Liver (tissue), 8 donors: ENCODE measurements at regions not wholly inside any gene's neighbourhood (a gene's known extent, or its start where the extent isn't known, plus 50 kb on each side); places are given as distances from the start of the nearest gene placed in this dataset.

Experiments used
- DNase-seq: peaks from one replicate; pipeline ENCODE4 v3.0.0-alpha.2; 2017; ENCODE audit warnings: low spot score
- H3K27ac ChIP-seq, 2 donors: one replicate each; pipeline ENCODE4 v1.7.0; 2013; ENCODE audit warnings: inconsistent platforms in 2 of 2, low read length in 2 of 2, control low read depth in 1 of 2, low read depth in 1 of 2, mild to moderate bottlenecking in 1 of 2
- H3K27me3 ChIP-seq, 4 donors: one replicate each; pipeline versions ENCODE4 v1.6.1 to v1.7.0; 2013; ENCODE audit warnings: low read length in 3 of 4, inconsistent platforms in 1 of 4, mild to moderate bottlenecking in 1 of 4, moderate library complexity in 1 of 4; ENCODE audit not compliant: control insufficient read depth in 4 of 4, insufficient read depth in 4 of 4
- H3K36me3 ChIP-seq, 4 donors: one replicate each; pipeline versions ENCODE4 v1.6.1 to v1.7.0; 2013; ENCODE audit warnings: low read length in 3 of 4, mild to moderate bottlenecking in 3 of 4, low read depth in 1 of 4, moderate library complexity in 1 of 4; ENCODE audit not compliant: control insufficient read depth in 4 of 4, insufficient read depth in 3 of 4
- H3K4me1 ChIP-seq, 4 donors: one replicate each; pipeline versions ENCODE4 v1.6.1 to v1.7.0; 2013; ENCODE audit warnings: low read length in 3 of 4, mild to moderate bottlenecking in 3 of 4, moderate library complexity in 1 of 4; ENCODE audit not compliant: control insufficient read depth in 4 of 4, insufficient read depth in 4 of 4
- H3K4me3 ChIP-seq, 3 donors: one replicate each; pipeline versions ENCODE4 v1.6.1 to v1.7.0; 2013; ENCODE audit warnings: low read length in 3 of 3, control low read depth in 1 of 3, low read depth in 1 of 3, mild to moderate bottlenecking in 1 of 3
- H3K9ac ChIP-seq, 2 donors: one replicate each; pipeline ENCODE4 v1.7.0; 2013; ENCODE audit warnings: low read length in 2 of 2, mild to moderate bottlenecking in 2 of 2, moderate library complexity in 2 of 2, control low read depth in 1 of 2, low read depth in 1 of 2
- H3K9me3 ChIP-seq, 4 donors: one replicate each; pipeline versions ENCODE4 v1.6.1 to v1.7.0; 2013; ENCODE audit warnings: low read length in 3 of 4; ENCODE audit not compliant: control insufficient read depth in 4 of 4
- EGR1 ChIP-seq, 2 donors: IDR thresholded peaks; 2 replicates each; pipeline ENCODE4 v1.6.1; 2016 to 2018; ENCODE audit warnings: antibody characterized with exemption in 2 of 2, low read depth in 2 of 2
- FOXA1 ChIP-seq: IDR thresholded peaks from 2 replicates; pipeline ENCODE4 v1.6.1; 2016; ENCODE audit warnings: antibody characterized with exemption
- FOXA2 ChIP-seq: IDR thresholded peaks from 2 replicates; pipeline ENCODE4 v1.6.1; 2016; ENCODE audit warnings: antibody characterized with exemption
- GABPA ChIP-seq, 2 donors: IDR thresholded peaks in 1 of 2; conservative IDR thresholded peaks in 1 of 2; 2 replicates each; pipeline ENCODE4 v1.6.1; 2016; ENCODE audit warnings: antibody characterized with exemption in 2 of 2, mild to moderate bottlenecking in 1 of 2, moderate library complexity in 1 of 2
- HNF4A ChIP-seq, 2 donors: conservative IDR thresholded peaks; 2 replicates each; pipeline ENCODE4 v1.6.1; 2016; ENCODE audit warnings: antibody characterized with exemption in 2 of 2, mild to moderate bottlenecking in 2 of 2
- HNF4G ChIP-seq: IDR thresholded peaks from 2 replicates; pipeline ENCODE4 v1.6.1; 2016; ENCODE audit warnings: antibody characterized with exemption
- JUND ChIP-seq, 2 donors: IDR thresholded peaks; 2 replicates each; pipeline ENCODE4 v1.6.1; 2016; ENCODE audit warnings: antibody characterized with exemption in 2 of 2
- NR2F2 ChIP-seq: IDR thresholded peaks from 2 replicates; pipeline ENCODE4 v1.6.1; 2016; ENCODE audit warnings: antibody characterized with exemption
- RAD21 ChIP-seq, 2 donors: IDR thresholded peaks; 2 replicates each; pipeline ENCODE4 v1.6.1; 2016; ENCODE audit warnings: antibody characterized with exemption in 2 of 2, mild to moderate bottlenecking in 2 of 2
- RXRA ChIP-seq, 2 donors: IDR thresholded peaks; 2 replicates each; pipeline ENCODE4 v1.6.1; 2017 to 2018; ENCODE audit warnings: antibody characterized with exemption in 2 of 2, mild to moderate bottlenecking in 1 of 2
- SP1 ChIP-seq: IDR thresholded peaks from 2 replicates; pipeline ENCODE4 v1.6.1; 2018; ENCODE audit warnings: antibody characterized with exemption, mild to moderate bottlenecking
- TAF1 ChIP-seq: conservative IDR thresholded peaks from 2 replicates; pipeline ENCODE4 v1.6.1; 2016; ENCODE audit warnings: antibody characterized with exemption, mild to moderate bottlenecking
- YY1 ChIP-seq: IDR thresholded peaks from 2 replicates; pipeline ENCODE4 v1.6.1; 2016; ENCODE audit warnings: antibody characterized with exemption, mild to moderate bottlenecking
- WGBS: extraction: QIAGEN DNeasy Blood & Tissue Kit; methylation state at CpG from one replicate; pipeline ENCODE4 v1.1.7; 2013; 5-methylcytosine and 5-hydroxymethylcytosine counted together
- TF ChIP-seq, protein P1 (sequence below): IDR thresholded peaks from 2 replicates; pipeline ENCODE4 v1.6.1; 2016; ENCODE audit warnings: antibody characterized with exemption
- TF ChIP-seq, protein P2 (sequence below): IDR thresholded peaks from 2 replicates; pipeline ENCODE4 v1.6.1; 2016; ENCODE audit warnings: antibody characterized with exemption
- TF ChIP-seq, protein P3 (sequence below): fragments of 150-350 bp; IDR thresholded peaks from 2 replicates; pipeline ENCODE4 v1.5.1; 2017; ENCODE audit warnings: improper control_type of control experiment, low read depth, low read length; ENCODE audit not compliant: missing input control
- TF ChIP-seq, protein P4 (sequence below): IDR thresholded peaks from 2 replicates; pipeline ENCODE4 v1.6.1; 2016; ENCODE audit warnings: antibody characterized with exemption
- TF ChIP-seq, protein P5 (sequence below): IDR thresholded peaks from 2 replicates; pipeline ENCODE4 v1.6.1; 2016; ENCODE audit warnings: antibody characterized with exemption, mild to moderate bottlenecking
- donor health status: healthy.
- donor health status: healthy.
- donor health status: healthy.
- donor health status: healthy.
- donor health status: healthy.

DNA sequence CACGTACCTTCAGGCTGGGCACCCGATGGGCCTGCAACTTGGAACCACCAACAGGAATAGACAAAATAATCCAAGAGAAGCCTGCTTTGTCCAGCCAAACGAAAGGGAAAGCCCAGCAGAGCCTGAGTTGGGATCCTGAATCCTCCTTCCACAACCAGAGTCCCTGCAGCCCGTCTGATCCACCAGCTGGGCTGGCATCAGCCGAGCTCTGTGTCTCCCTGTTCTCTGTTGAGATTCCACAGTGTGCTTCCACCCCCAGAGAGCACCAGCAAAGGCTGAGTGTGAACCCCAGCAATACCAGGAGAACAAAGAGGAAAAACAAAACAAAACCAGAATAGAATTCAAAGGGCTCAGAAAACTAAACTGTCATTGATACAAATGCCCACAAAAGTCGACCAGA is 68.8 kb upstream of the PRNP start:
- WGBS, result 77% methylated on average over 6 of the region's 6 CpGs
- H3K9ac ChIP-seq, result no peak overlapping the region
- H3K4me3 ChIP-seq, result no peak overlapping the region
- no peak overlapping the region for H3K27ac ChIP-seq
- H3K27me3 ChIP-seq, result peaks cover 0 to 4% (median 0%) of the 10 kb centered on the region in 4 donors
- H3K9me3 ChIP-seq, result no peaks in the 10 kb centered on the region
- no peak for DNase-seq
- H3K36me3 ChIP-seq, result no peaks in the 10 kb centered on the region
- TF ChIP-seq HNF4A (conservative IDR thresholded peaks at IDR 0.05), result no peak
- TF ChIP-seq EGR1 (IDR thresholded peaks at IDR 0.05; ENCODE audit: low read depth in 2 of 2), result no peak
- no peak for TF ChIP-seq HNF4G
- TF ChIP-seq, protein P1, sequence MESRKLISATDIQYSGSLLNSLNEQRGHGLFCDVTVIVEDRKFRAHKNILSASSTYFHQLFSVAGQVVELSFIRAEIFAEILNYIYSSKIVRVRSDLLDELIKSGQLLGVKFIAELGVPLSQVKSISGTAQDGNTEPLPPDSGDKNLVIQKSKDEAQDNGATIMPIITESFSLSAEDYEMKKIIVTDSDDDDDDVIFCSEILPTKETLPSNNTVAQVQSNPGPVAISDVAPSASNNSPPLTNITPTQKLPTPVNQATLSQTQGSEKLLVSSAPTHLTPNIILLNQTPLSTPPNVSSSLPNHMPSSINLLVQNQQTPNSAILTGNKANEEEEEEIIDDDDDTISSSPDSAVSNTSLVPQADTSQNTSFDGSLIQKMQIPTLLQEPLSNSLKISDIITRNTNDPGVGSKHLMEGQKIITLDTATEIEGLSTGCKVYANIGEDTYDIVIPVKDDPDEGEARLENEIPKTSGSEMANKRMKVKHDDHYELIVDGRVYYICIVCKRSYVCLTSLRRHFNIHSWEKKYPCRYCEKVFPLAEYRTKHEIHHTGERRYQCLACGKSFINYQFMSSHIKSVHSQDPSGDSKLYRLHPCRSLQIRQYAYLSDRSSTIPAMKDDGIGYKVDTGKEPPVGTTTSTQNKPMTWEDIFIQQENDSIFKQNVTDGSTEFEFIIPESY, result no peak
- no peak for TF ChIP-seq YY1
- TF ChIP-seq SP1, result no peak
- TF ChIP-seq FOXA2, result no peak
- no peak for TF ChIP-seq JUND (IDR thresholded peaks at IDR 0.05)
- TF ChIP-seq RAD21 (IDR thresholded peaks at IDR 0.05), result no peak
- TF ChIP-seq, protein P2, sequence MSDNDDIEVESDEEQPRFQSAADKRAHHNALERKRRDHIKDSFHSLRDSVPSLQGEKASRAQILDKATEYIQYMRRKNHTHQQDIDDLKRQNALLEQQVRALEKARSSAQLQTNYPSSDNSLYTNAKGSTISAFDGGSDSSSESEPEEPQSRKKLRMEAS, result no peak
- TF ChIP-seq, protein P3, sequence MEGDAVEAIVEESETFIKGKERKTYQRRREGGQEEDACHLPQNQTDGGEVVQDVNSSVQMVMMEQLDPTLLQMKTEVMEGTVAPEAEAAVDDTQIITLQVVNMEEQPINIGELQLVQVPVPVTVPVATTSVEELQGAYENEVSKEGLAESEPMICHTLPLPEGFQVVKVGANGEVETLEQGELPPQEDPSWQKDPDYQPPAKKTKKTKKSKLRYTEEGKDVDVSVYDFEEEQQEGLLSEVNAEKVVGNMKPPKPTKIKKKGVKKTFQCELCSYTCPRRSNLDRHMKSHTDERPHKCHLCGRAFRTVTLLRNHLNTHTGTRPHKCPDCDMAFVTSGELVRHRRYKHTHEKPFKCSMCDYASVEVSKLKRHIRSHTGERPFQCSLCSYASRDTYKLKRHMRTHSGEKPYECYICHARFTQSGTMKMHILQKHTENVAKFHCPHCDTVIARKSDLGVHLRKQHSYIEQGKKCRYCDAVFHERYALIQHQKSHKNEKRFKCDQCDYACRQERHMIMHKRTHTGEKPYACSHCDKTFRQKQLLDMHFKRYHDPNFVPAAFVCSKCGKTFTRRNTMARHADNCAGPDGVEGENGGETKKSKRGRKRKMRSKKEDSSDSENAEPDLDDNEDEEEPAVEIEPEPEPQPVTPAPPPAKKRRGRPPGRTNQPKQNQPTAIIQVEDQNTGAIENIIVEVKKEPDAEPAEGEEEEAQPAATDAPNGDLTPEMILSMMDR, result no peak
- H3K4me1 ChIP-seq, result no peaks in the 10 kb centered on the region

DNA sequence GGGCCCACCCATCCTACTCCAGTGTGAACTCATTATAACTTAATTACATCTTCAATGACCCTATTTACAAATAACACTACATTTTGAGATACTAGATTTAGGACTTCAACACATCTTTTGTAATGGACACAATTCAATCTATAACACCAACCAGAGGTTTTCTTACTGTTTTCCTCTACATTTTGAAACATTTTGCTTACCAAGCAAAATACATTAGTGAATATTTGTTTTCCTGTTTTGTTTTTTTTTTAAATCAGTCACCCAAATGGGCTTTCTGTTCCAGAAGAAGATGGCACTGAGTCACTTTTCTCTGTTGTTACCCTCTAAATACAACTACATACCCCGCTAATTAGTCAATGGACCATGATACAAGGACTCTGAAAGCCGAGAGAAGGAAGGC is 69.2 kb upstream of the PRNP start:
- Histone ChIP-seq H3K9me3 (no peaks in the 10 kb centered on the region), H3K4me1 (no peaks in the 10 kb centered on the region), H3K27ac (no peak overlapping the region), H3K36me3 (no peaks in the 10 kb centered on the region), H3K4me3 (no peak overlapping the region), H3K27me3 (peaks cover 0 to 2% (median 0%) of the 10 kb centered on the region in 4 donors), H3K9ac (no peak overlapping the region)
- 88% methylated on average over 2 of the region's 2 CpGs for WGBS
- no peak for DNase-seq
- no peak for TF ChIP-seq FOXA2
- TF ChIP-seq HNF4G, result no peak
- TF ChIP-seq NR2F2, result no peak
- no peak for TF ChIP-seq YY1
- TF ChIP-seq RXRA (IDR thresholded peaks at IDR 0.05), result no peak
- TF ChIP-seq TAF1, result no peak
- TF ChIP-seq, protein P4, sequence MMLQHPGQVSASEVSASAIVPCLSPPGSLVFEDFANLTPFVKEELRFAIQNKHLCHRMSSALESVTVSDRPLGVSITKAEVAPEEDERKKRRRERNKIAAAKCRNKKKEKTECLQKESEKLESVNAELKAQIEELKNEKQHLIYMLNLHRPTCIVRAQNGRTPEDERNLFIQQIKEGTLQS, result no peak
- TF ChIP-seq, protein P5, sequence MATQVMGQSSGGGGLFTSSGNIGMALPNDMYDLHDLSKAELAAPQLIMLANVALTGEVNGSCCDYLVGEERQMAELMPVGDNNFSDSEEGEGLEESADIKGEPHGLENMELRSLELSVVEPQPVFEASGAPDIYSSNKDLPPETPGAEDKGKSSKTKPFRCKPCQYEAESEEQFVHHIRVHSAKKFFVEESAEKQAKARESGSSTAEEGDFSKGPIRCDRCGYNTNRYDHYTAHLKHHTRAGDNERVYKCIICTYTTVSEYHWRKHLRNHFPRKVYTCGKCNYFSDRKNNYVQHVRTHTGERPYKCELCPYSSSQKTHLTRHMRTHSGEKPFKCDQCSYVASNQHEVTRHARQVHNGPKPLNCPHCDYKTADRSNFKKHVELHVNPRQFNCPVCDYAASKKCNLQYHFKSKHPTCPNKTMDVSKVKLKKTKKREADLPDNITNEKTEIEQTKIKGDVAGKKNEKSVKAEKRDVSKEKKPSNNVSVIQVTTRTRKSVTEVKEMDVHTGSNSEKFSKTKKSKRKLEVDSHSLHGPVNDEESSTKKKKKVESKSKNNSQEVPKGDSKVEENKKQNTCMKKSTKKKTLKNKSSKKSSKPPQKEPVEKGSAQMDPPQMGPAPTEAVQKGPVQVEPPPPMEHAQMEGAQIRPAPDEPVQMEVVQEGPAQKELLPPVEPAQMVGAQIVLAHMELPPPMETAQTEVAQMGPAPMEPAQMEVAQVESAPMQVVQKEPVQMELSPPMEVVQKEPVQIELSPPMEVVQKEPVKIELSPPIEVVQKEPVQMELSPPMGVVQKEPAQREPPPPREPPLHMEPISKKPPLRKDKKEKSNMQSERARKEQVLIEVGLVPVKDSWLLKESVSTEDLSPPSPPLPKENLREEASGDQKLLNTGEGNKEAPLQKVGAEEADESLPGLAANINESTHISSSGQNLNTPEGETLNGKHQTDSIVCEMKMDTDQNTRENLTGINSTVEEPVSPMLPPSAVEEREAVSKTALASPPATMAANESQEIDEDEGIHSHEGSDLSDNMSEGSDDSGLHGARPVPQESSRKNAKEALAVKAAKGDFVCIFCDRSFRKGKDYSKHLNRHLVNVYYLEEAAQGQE, result no peak
- no peak for TF ChIP-seq FOXA1
- no peak for TF ChIP-seq JUND (IDR thresholded peaks at IDR 0.05)
- no peak for TF ChIP-seq SP1
- TF ChIP-seq EGR1 (IDR thresholded peaks at IDR 0.05; ENCODE audit: low read depth in 2 of 2), result no peak
- TF ChIP-seq HNF4A (conservative IDR thresholded peaks at IDR 0.05), result no peak
- no peak for TF ChIP-seq GABPA (IDR thresholded peaks at IDR 0.05 in 1 of 2, conservative IDR thresholded peaks at IDR 0.05 in 1 of 2)
- TF ChIP-seq, protein P2, result no peak
- no peak for TF ChIP-seq RAD21 (IDR thresholded peaks at IDR 0.05)
- TF ChIP-seq, protein P1, result no peak
- TF ChIP-seq, protein P3, result no peak
